ENCODE measurements at regions not wholly inside any gene's neighbourhood (a gene's known extent, or its start where the extent isn't known, plus 50 kb on each side); places are given as distances from the start of the nearest gene placed in this dataset.

- H3F3A ChIP-seq (ENCODE audit: control insufficient read depth, insufficient read depth) = no peaks in the 10 kb centered on the region
- H3K27me3 ChIP-seq (ENCODE audit: control insufficient read depth, low read length) = no peaks in the 10 kb centered on the region
- no peak overlapping the region for H3K4me2 ChIP-seq (ENCODE audit: low read length)
- H3K4me3 ChIP-seq (ENCODE audit: low read length) = no peak overlapping the region
- H3K27ac ChIP-seq (ENCODE audit: low read depth, low read length) = no peak overlapping the region
- no peaks in the 10 kb centered on the region for H4K20me1 ChIP-seq (ENCODE audit: control insufficient read depth, insufficient read depth, low read depth, low read length)
- H3K9me2 ChIP-seq (replicated peaks; ENCODE audit: control insufficient read depth, low read length) = no peaks in the 10 kb centered on the region
- H3K4me1 ChIP-seq (ENCODE audit: control insufficient read depth, low read length) = no peaks in the 10 kb centered on the region
- no peaks in the 10 kb centered on the region for H3K36me3 ChIP-seq (ENCODE audit: control insufficient read depth, low read length)
- TF ChIP-seq, protein P1, sequence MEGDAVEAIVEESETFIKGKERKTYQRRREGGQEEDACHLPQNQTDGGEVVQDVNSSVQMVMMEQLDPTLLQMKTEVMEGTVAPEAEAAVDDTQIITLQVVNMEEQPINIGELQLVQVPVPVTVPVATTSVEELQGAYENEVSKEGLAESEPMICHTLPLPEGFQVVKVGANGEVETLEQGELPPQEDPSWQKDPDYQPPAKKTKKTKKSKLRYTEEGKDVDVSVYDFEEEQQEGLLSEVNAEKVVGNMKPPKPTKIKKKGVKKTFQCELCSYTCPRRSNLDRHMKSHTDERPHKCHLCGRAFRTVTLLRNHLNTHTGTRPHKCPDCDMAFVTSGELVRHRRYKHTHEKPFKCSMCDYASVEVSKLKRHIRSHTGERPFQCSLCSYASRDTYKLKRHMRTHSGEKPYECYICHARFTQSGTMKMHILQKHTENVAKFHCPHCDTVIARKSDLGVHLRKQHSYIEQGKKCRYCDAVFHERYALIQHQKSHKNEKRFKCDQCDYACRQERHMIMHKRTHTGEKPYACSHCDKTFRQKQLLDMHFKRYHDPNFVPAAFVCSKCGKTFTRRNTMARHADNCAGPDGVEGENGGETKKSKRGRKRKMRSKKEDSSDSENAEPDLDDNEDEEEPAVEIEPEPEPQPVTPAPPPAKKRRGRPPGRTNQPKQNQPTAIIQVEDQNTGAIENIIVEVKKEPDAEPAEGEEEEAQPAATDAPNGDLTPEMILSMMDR (IDR thresholded peaks at IDR 0.05; ENCODE audit: low read depth, low read length, poor library complexity, severe bottlenecking) = no peak
- TF ChIP-seq EZH2phosphoT487 (IDR thresholded peaks at IDR 0.05; ENCODE audit: borderline replicate concordance, low read length) = no peak
- H3K9me3 ChIP-seq (ENCODE audit: control insufficient read depth, insufficient read depth, low read length) = no peaks in the 10 kb centered on the region
- H3K79me2 ChIP-seq (ENCODE audit: control insufficient read depth, low read length) = no peaks in the 10 kb centered on the region
Observed at GRCh38 chr16:58938811-58939210, 204.7 kb upstream of the GOT2 start.

DNA sequence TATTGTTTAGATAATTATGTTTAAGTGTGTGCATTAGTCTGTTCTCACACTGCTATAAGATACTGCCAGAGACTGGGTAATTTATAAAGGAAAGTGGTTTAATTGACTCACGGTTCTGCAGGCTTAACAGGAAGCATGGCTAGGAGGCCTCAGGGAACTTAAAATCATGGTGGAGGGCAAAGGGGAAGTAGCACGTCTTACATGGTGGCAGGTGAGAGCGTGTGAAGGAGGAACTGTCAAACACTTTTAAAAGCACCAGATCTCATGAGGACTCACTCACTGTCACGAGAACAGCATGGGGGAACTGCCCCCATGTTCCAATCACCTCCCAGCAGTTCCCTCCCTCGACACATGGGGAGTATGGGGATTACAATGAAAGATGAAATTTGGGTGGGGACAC, 203.5 kb upstream of the GOT2 start:
- Histone ChIP-seq H3K9me3 (ENCODE audit: control insufficient read depth, insufficient read depth, low read length) (no peaks in the 10 kb centered on the region), H3K4me2 (ENCODE audit: low read length) (no peak overlapping the region)

GRCh38 chr16:58933186-58933585, 199.1 kb upstream of the GOT2 start:
- Histone ChIP-seq H3K4me2 (ENCODE audit: low read length) (no peak overlapping the region), H3K36me3 (ENCODE audit: control insufficient read depth, low read length) (no peaks in the 10 kb centered on the region), H3K4me3 (ENCODE audit: low read length) (no peak overlapping the region), H3K9me3 (ENCODE audit: control insufficient read depth, insufficient read depth, low read length) (no peaks in the 10 kb centered on the region), H4K20me1 (ENCODE audit: control insufficient read depth, insufficient read depth, low read depth, low read length) (no peaks in the 10 kb centered on the region), H3K27ac (ENCODE audit: low read depth, low read length) (no peak overlapping the region), H3K79me2 (ENCODE audit: control insufficient read depth, low read length) (no peaks in the 10 kb centered on the region), H3K27me3 (ENCODE audit: control insufficient read depth, low read length) (no peaks in the 10 kb centered on the region), H3K4me1 (ENCODE audit: control insufficient read depth, low read length) (no peaks in the 10 kb centered on the region), H3F3A (ENCODE audit: control insufficient read depth, insufficient read depth) (no peaks in the 10 kb centered on the region), H3K9me2 (replicated peaks; ENCODE audit: control insufficient read depth, low read length) (no peaks in the 10 kb centered on the region)
- TF ChIP-seq EZH2phosphoT487 (IDR thresholded peaks at IDR 0.05; ENCODE audit: borderline replicate concordance, low read length) = no peak
- TF ChIP-seq, protein P1 (IDR thresholded peaks at IDR 0.05; ENCODE audit: low read depth, low read length, poor library complexity, severe bottlenecking) = no peak

More for the DNA sequence above, 203.5 kb upstream of the GOT2 start:
- Histone ChIP-seq H3F3A (ENCODE audit: control insufficient read depth, insufficient read depth) (no peaks in the 10 kb centered on the region), H3K27ac (ENCODE audit: low read depth, low read length) (no peak overlapping the region), H3K79me2 (ENCODE audit: control insufficient read depth, low read length) (no peaks in the 10 kb centered on the region), H4K20me1 (ENCODE audit: control insufficient read depth, insufficient read depth, low read depth, low read length) (no peaks in the 10 kb centered on the region), H3K27me3 (ENCODE audit: control insufficient read depth, low read length) (no peaks in the 10 kb centered on the region), H3K9me2 (replicated peaks; ENCODE audit: control insufficient read depth, low read length) (no peaks in the 10 kb centered on the region), H3K36me3 (ENCODE audit: control insufficient read depth, low read length) (no peaks in the 10 kb centered on the region), H3K4me3 (ENCODE audit: low read length) (no peak overlapping the region), H3K4me1 (ENCODE audit: control insufficient read depth, low read length) (no peaks in the 10 kb centered on the region)
- TF ChIP-seq, protein P1 (IDR thresholded peaks at IDR 0.05; ENCODE audit: low read depth, low read length, poor library complexity, severe bottlenecking) = no peak
- TF ChIP-seq EZH2phosphoT487 (IDR thresholded peaks at IDR 0.05; ENCODE audit: borderline replicate concordance, low read length) = no peak

- Histone ChIP-seq H3K9me3 (ENCODE audit: control insufficient read depth, insufficient read depth, low read length) (no peaks in the 10 kb centered on the region), H3F3A (ENCODE audit: control insufficient read depth, insufficient read depth) (no peaks in the 10 kb centered on the region), H3K27ac (ENCODE audit: low read depth, low read length) (no peak overlapping the region), H3K9me2 (replicated peaks; ENCODE audit: control insufficient read depth, low read length) (no peaks in the 10 kb centered on the region), H3K4me3 (ENCODE audit: low read length) (no peak overlapping the region), H3K27me3 (ENCODE audit: control insufficient read depth, low read length) (no peaks in the 10 kb centered on the region), H4K20me1 (ENCODE audit: control insufficient read depth, insufficient read depth, low read depth, low read length) (no peaks in the 10 kb centered on the region), H3K4me1 (ENCODE audit: control insufficient read depth, low read length) (no peaks in the 10 kb centered on the region), H3K4me2 (ENCODE audit: low read length) (no peak overlapping the region), H3K79me2 (ENCODE audit: control insufficient read depth, low read length) (no peaks in the 10 kb centered on the region), H3K36me3 (ENCODE audit: control insufficient read depth, low read length) (no peaks in the 10 kb centered on the region)
- TF ChIP-seq, protein P1 (IDR thresholded peaks at IDR 0.05; ENCODE audit: low read depth, low read length, poor library complexity, severe bottlenecking) = no peak
- TF ChIP-seq EZH2phosphoT487 (IDR thresholded peaks at IDR 0.05; ENCODE audit: borderline replicate concordance, low read length) = no peak
Observed at GRCh38 chr16:58931436-58931835, 197.3 kb upstream of the GOT2 start.

All from DOHH2 (cell line).